ENCODE measurements at regions not wholly inside any gene's neighbourhood (a gene's known extent, or its start where the extent isn't known, plus 50 kb on each side); places are given as distances from the start of the nearest gene placed in this dataset.

DNA sequence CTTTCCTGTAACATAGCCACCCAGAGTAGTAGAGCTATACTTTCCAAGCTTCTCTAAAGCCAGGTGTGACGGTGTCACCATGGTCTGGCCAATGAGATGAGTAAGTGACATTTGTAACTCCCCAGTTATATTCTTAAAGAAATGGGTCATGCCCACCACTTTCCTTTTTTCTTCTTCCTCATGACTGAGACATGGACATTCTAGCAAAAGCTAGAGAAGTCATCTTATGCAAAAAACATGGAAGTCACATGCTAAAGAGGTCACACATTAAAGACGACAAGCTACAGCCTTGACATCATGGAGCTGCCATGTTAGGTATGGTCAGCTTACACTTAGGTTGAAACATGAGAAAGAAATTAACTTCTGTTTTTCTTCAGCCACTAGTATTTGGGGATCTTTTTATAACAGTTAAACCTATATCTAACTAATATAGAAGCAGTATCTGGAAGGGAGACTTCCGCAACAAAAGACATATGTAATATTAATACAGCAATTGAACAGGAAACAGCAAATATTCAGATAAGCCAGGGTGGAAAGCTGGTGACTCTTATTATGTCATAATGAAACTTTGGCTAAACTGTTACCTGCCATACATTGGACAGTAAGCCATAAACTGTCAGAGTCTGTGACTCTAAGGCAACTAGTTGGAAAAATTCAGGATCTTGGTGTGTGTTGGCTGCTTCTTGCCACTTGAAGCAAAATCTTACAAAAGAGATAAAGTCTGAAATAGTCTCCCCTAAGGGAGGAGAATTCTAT, 54.7 kb upstream of the SNX2 start:
- no peak overlapping the region for H2AFZ ChIP-seq (ENCODE audit: low read depth, low read length, poor library complexity, severe bottlenecking)
- H3K36me3 ChIP-seq (ENCODE audit: control insufficient read depth in 1 of 2, insufficient read depth in 2 of 2, low read length in 2 of 2): no peaks in the 10 kb centered on the region
- no peaks in the 10 kb centered on the region for H3K9me2 ChIP-seq (ENCODE audit: insufficient read depth)
- no peaks in the 10 kb centered on the region for H3K4me1 ChIP-seq (ENCODE audit: control insufficient read depth in 1 of 2, insufficient read depth in 2 of 2, low read length in 2 of 2)
- H3K9me3 ChIP-seq (ENCODE audit: control insufficient read depth in 1 of 2, insufficient read depth in 1 of 2, low read depth in 1 of 2, low read length in 2 of 2): no peaks in the 10 kb centered on the region
- ATAC-seq (no peak), DNase-seq (ENCODE audit: low read depth, low spot score) (no peak)
- BruUV-seq (replicated peaks): no TSS peak
- H3K27me3 ChIP-seq (ENCODE audit: insufficient read depth, low read length): no peaks in the 10 kb centered on the region
- H3K27ac ChIP-seq (ENCODE audit: low read depth, low read length): no peak overlapping the region
- TF ChIP-seq TCF7L2 (IDR thresholded peaks at IDR 0.05; ENCODE audit: borderline replicate concordance, extremely low read depth, insufficient read depth, insufficient read length): no peak
- no peak for TF ChIP-seq JUND (IDR thresholded peaks at IDR 0.05)
- no peak for TF ChIP-seq CEBPB (IDR thresholded peaks at IDR 0.05; ENCODE audit: low read depth)
- no peak for TF ChIP-seq SP1 (IDR thresholded peaks at IDR 0.05; ENCODE audit: low read depth)
- TF ChIP-seq, protein P1, sequence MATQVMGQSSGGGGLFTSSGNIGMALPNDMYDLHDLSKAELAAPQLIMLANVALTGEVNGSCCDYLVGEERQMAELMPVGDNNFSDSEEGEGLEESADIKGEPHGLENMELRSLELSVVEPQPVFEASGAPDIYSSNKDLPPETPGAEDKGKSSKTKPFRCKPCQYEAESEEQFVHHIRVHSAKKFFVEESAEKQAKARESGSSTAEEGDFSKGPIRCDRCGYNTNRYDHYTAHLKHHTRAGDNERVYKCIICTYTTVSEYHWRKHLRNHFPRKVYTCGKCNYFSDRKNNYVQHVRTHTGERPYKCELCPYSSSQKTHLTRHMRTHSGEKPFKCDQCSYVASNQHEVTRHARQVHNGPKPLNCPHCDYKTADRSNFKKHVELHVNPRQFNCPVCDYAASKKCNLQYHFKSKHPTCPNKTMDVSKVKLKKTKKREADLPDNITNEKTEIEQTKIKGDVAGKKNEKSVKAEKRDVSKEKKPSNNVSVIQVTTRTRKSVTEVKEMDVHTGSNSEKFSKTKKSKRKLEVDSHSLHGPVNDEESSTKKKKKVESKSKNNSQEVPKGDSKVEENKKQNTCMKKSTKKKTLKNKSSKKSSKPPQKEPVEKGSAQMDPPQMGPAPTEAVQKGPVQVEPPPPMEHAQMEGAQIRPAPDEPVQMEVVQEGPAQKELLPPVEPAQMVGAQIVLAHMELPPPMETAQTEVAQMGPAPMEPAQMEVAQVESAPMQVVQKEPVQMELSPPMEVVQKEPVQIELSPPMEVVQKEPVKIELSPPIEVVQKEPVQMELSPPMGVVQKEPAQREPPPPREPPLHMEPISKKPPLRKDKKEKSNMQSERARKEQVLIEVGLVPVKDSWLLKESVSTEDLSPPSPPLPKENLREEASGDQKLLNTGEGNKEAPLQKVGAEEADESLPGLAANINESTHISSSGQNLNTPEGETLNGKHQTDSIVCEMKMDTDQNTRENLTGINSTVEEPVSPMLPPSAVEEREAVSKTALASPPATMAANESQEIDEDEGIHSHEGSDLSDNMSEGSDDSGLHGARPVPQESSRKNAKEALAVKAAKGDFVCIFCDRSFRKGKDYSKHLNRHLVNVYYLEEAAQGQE (IDR thresholded peaks at IDR 0.05; ENCODE audit: low read depth): no peak
- TF ChIP-seq POLR2AphosphoS5 (IDR thresholded peaks at IDR 0.05; ENCODE audit: low read depth, low read length): no peak
- TF ChIP-seq YY1 (IDR thresholded peaks at IDR 0.05; ENCODE audit: extremely low read depth, insufficient replicate concordance, low read depth, low read length): no peak
- TF ChIP-seq, protein P2, sequence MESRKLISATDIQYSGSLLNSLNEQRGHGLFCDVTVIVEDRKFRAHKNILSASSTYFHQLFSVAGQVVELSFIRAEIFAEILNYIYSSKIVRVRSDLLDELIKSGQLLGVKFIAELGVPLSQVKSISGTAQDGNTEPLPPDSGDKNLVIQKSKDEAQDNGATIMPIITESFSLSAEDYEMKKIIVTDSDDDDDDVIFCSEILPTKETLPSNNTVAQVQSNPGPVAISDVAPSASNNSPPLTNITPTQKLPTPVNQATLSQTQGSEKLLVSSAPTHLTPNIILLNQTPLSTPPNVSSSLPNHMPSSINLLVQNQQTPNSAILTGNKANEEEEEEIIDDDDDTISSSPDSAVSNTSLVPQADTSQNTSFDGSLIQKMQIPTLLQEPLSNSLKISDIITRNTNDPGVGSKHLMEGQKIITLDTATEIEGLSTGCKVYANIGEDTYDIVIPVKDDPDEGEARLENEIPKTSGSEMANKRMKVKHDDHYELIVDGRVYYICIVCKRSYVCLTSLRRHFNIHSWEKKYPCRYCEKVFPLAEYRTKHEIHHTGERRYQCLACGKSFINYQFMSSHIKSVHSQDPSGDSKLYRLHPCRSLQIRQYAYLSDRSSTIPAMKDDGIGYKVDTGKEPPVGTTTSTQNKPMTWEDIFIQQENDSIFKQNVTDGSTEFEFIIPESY (IDR thresholded peaks at IDR 0.05; ENCODE audit: extremely low read depth, insufficient replicate concordance, low read length): no peak
- no peak for TF ChIP-seq POLR2A (IDR thresholded peaks at IDR 0.05; ENCODE audit: borderline replicate concordance, extremely low read depth, insufficient read depth, insufficient read length)
- TF ChIP-seq ZFX (IDR thresholded peaks at IDR 0.05): no peak
- TF ChIP-seq SIN3A (IDR thresholded peaks at IDR 0.05; ENCODE audit: low read depth): no peak
- TF ChIP-seq SRF (IDR thresholded peaks at IDR 0.05; ENCODE audit: low read depth): no peak
- no peak for TF ChIP-seq EZH2phosphoT487 (IDR thresholded peaks at IDR 0.05; ENCODE audit: borderline replicate concordance)
- TF ChIP-seq, protein P3, sequence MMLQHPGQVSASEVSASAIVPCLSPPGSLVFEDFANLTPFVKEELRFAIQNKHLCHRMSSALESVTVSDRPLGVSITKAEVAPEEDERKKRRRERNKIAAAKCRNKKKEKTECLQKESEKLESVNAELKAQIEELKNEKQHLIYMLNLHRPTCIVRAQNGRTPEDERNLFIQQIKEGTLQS (IDR thresholded peaks at IDR 0.05): no peak
- TF ChIP-seq, protein P4, sequence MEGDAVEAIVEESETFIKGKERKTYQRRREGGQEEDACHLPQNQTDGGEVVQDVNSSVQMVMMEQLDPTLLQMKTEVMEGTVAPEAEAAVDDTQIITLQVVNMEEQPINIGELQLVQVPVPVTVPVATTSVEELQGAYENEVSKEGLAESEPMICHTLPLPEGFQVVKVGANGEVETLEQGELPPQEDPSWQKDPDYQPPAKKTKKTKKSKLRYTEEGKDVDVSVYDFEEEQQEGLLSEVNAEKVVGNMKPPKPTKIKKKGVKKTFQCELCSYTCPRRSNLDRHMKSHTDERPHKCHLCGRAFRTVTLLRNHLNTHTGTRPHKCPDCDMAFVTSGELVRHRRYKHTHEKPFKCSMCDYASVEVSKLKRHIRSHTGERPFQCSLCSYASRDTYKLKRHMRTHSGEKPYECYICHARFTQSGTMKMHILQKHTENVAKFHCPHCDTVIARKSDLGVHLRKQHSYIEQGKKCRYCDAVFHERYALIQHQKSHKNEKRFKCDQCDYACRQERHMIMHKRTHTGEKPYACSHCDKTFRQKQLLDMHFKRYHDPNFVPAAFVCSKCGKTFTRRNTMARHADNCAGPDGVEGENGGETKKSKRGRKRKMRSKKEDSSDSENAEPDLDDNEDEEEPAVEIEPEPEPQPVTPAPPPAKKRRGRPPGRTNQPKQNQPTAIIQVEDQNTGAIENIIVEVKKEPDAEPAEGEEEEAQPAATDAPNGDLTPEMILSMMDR (IDR thresholded peaks at IDR 0.05 in 2 of 3, conservative IDR thresholded peaks at IDR 0.05 in 1 of 3; ENCODE audit: borderline replicate concordance in 1 of 3, insufficient read depth in 1 of 3, low read depth in 2 of 3, low read length in 2 of 3): no peak
- no peak for TF ChIP-seq EGR1 (IDR thresholded peaks at IDR 0.05; ENCODE audit: low read depth)
- no peak for TF ChIP-seq RAD21 (IDR thresholded peaks at IDR 0.05; ENCODE audit: low read depth)
- no peak for TF ChIP-seq ZNF274 (IDR thresholded peaks at IDR 0.05; ENCODE audit: low read depth, low read length)
- TF ChIP-seq CBX3 (IDR thresholded peaks at IDR 0.05; ENCODE audit: low read depth): no peak
- TF ChIP-seq ELF1 (IDR thresholded peaks at IDR 0.05; ENCODE audit: borderline replicate concordance, low read depth): no peak
- POLR2A ChIA-PET: no interaction called here
- no peak overlapping the region for H3K4me3 ChIP-seq (replicated peaks in 1 of 2; ENCODE audit: low read depth in 1 of 2, low read length in 2 of 2)
- no peaks in the 10 kb centered on the region for H3K79me2 ChIP-seq (ENCODE audit: insufficient read depth, low read length)
- RAD21 ChIA-PET (ENCODE audit: low non-redundant PET in 1 of 2, low total read pairs in 2 of 2, uncharacterized antibody in 2 of 2, unreplicated experiment in 2 of 2): no interaction called here
- CTCF ChIA-PET: no interaction called here
- H4K20me1 ChIP-seq (ENCODE audit: insufficient read depth): no peaks in the 10 kb centered on the region
- no peak overlapping the region for H3K4me2 ChIP-seq (ENCODE audit: low read length)
- intact Hi-C loops (cut with micrococcal nuclease): no loop called here
- H3K9ac ChIP-seq (ENCODE audit: low read length): no peak overlapping the region
